Lung (tissue), 11 donors: ENCODE measurements at regions not wholly inside any gene's neighbourhood (a gene's known extent, or its start where the extent isn't known, plus 50 kb on each side); places are given as distances from the start of the nearest gene placed in this dataset.

Source experiments
- ATAC-seq: fragments of 200-7000 bp; cut with Tn5 transposase; one replicate; pipeline ENCODE4 v1.9.1; 2020; ENCODE audit warnings: moderate number of reproducible peaks; ENCODE audit not compliant: insufficient read depth, low FRiP score
- DNase-seq, 3 donors: peaks; one replicate each; pipeline ENCODE4 v3.0.0-alpha.2; 2013 to 2017
- H3K27ac ChIP-seq, 2 donors: one replicate each; pipeline ENCODE4 v1.5.1; 2013; ENCODE audit warnings: mild to moderate bottlenecking in 2 of 2, moderate library complexity in 2 of 2, control low read depth in 1 of 2, inconsistent platforms in 1 of 2, low read depth in 1 of 2, low read length in 1 of 2
- H3K27me3 ChIP-seq, 3 donors: one replicate each; pipeline ENCODE4 v1.5.1; 2013; ENCODE audit warnings: low read length in 2 of 3; ENCODE audit not compliant: control insufficient read depth in 3 of 3, insufficient read depth in 3 of 3
- H3K36me3 ChIP-seq, 4 donors: one replicate each; pipeline ENCODE4 v1.5.1; 2013; ENCODE audit warnings: low read length in 4 of 4, mild to moderate bottlenecking in 1 of 4, moderate library complexity in 1 of 4; ENCODE audit not compliant: control insufficient read depth in 4 of 4, insufficient read depth in 4 of 4
- H3K4me1 ChIP-seq, 5 donors: one replicate each; pipeline ENCODE4 v1.5.1; 2013; ENCODE audit warnings: low read length in 5 of 5, mild to moderate bottlenecking in 2 of 5, moderate library complexity in 1 of 5; ENCODE audit not compliant: control insufficient read depth in 5 of 5, insufficient read depth in 5 of 5
- H3K4me3 ChIP-seq: one replicate; pipeline ENCODE4 v1.5.1; 2013; ENCODE audit warnings: mild to moderate bottlenecking, control low read depth, moderate library complexity
- H3K9ac ChIP-seq, 2 donors: one replicate each; pipeline ENCODE4 v1.5.1; 2013; ENCODE audit warnings: low read length in 2 of 2, control low read depth in 1 of 2; ENCODE audit not compliant: insufficient read depth in 1 of 2
- H3K9me3 ChIP-seq, 4 donors: one replicate each; pipeline ENCODE4 v1.5.1; 2013; ENCODE audit warnings: low read length in 3 of 4, mild to moderate bottlenecking in 1 of 4, moderate library complexity in 1 of 4; ENCODE audit not compliant: control insufficient read depth in 4 of 4, insufficient read depth in 3 of 4
- CTCF ChIP-seq: IDR thresholded peaks from 2 replicates; pipeline ENCODE4 v1.5.1; 2012; ENCODE audit warnings: mild to moderate bottlenecking; ENCODE audit errors: control extremely low read depth, extremely low read depth
- WGBS, 2 donors: extraction: QIAGEN DNeasy Blood & Tissue Kit; methylation state at CpG; one replicate each; pipeline ENCODE4 v1.1.7; 2013; 5-methylcytosine and 5-hydroxymethylcytosine counted together
- donor health status: control.
- donor health status: control.
- donor health status: Bipolar disorder and iron deficiency.
- donor health status: healthy.
- donor health status: DM: yes; HTN: yes; CAD: no.

- no peak for DNase-seq
- H3K27me3 ChIP-seq: peaks cover 0 to 12% (median 0%) of the 10 kb centered on the region in 3 donors
- WGBS, 2 donors: 67 to 83% methylated on average over 1 of the region's 1 CpG
Measured at GRCh38 chr2:66000901-66001300, 434.0 kb upstream of the MEIS1 start.

GRCh38 chr2:65999796-66000195, 435.1 kb upstream of the MEIS1 start:
- Histone ChIP-seq H3K36me3 (no peaks in the 10 kb centered on the region), H3K9ac (no peak overlapping the region), H3K27ac (no peak overlapping the region), H3K4me3 (no peak overlapping the region), H3K4me1 (peaks cover 0 to 3% (median 0%) of the 10 kb centered on the region in 5 donors), H3K27me3 (peaks cover 0 to 13% (median 0%) of the 10 kb centered on the region in 3 donors), H3K9me3 (no peaks in the 10 kb centered on the region)
- no peak for ATAC-seq
- 22 to 26% methylated on average over 2 of the region's 2 CpGs for WGBS, 2 donors
- no peak for DNase-seq
- no peak for TF ChIP-seq CTCF

More at GRCh38 chr2:66000901-66001300, 434.0 kb upstream of the MEIS1 start:
- no peak overlapping the region for H3K9ac ChIP-seq
- no peak for TF ChIP-seq CTCF
- H3K4me1 ChIP-seq: peaks cover 0 to 3% (median 0%) of the 10 kb centered on the region in 5 donors
- H3K27ac ChIP-seq: no peak overlapping the region
- H3K9me3 ChIP-seq: no peaks in the 10 kb centered on the region
- no peaks in the 10 kb centered on the region for H3K36me3 ChIP-seq
- no peak overlapping the region for H3K4me3 ChIP-seq
- ATAC-seq: no peak

DNA sequence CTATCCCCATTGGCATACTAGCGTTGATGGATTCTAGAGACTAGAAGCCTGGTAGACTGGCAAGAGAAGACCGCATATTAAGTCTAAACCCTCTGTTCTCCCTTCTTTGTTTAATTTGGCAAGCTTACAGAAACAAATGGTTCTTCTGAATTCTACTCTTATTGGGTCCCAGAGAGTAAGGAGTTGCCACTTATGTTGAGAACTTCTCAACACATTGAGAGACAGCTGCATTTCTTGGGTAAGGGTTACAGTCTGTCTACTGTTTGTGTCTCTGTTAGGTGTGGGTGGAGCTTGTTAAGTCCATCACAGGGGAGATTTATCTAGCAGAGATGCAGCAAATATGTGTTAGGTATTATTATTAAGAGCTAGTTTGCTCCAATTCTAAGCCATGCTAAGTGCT, 435.8 kb upstream of the MEIS1 start:
- peaks cover 0 to 12% (median 0%) of the 10 kb centered on the region in 3 donors for H3K27me3 ChIP-seq
- H3K9me3 ChIP-seq: no peaks in the 10 kb centered on the region
- no peaks in the 10 kb centered on the region for H3K36me3 ChIP-seq
- no peak overlapping the region for H3K4me3 ChIP-seq
- ATAC-seq: no peak
- no peak for DNase-seq
- H3K4me1 ChIP-seq: peaks cover 0 to 3% (median 0%) of the 10 kb centered on the region in 5 donors
- no peak for TF ChIP-seq CTCF
- H3K27ac ChIP-seq: no peak overlapping the region
- WGBS, 2 donors: 75 to 81% methylated on average over 2 of the region's 2 CpGs
- no peak overlapping the region for H3K9ac ChIP-seq

GRCh38 chr2:65997961-65998360, 437.0 kb upstream of the MEIS1 start:
- no peak for TF ChIP-seq CTCF
- Histone ChIP-seq H3K4me1 (peaks cover 0 to 3% (median 0%) of the 10 kb centered on the region in 5 donors), H3K27ac (no peak overlapping the region), H3K9ac (no peak overlapping the region), H3K36me3 (no peaks in the 10 kb centered on the region), H3K27me3 (peaks cover 0 to 6% (median 0%) of the 10 kb centered on the region in 3 donors), H3K4me3 (no peak overlapping the region), H3K9me3 (no peaks in the 10 kb centered on the region)
- no peak for DNase-seq
- WGBS, 2 donors: 0% methylated on average over 1 of the region's 1 CpG
- ATAC-seq: no peak
